C4-2B (cell line): ENCODE measurements at regions not wholly inside any gene's neighbourhood (a gene's known extent, or its start where the extent isn't known, plus 50 kb on each side); places are given as distances from the start of the nearest gene placed in this dataset.

Experiments used
- CTCF ChIP-seq: fragments of 450-650 bp; conservative IDR thresholded peaks from 2 replicates; pipeline ENCODE4 v1.5.1; 2017; ENCODE audit warnings: mild to moderate bottlenecking
- ZFX ChIP-seq: fragments of 450-650 bp; IDR thresholded peaks from 2 replicates; pipeline ENCODE4 v1.6.1; 2017

GRCh38 chr22:27257987-27258386, 543.6 kb downstream of the MN1 start:
- no peak for TF ChIP-seq CTCF
- TF ChIP-seq ZFX, result no peak
